Type B pancreatic cell (in vitro differentiated cells): ENCODE measurements at regions not wholly inside any gene's neighbourhood (a gene's known extent, or its start where the extent isn't known, plus 50 kb on each side); places are given as distances from the start of the nearest gene placed in this dataset.

ENCODE experiments used
- DNase-seq: peaks from one replicate; pipeline ENCODE4 v3.0.0; 2021; ENCODE audit warnings: mixed read lengths; ENCODE audit not compliant: unreplicated experiment; ENCODE audit errors: extremely low spot score
- H3K27ac Mint-ChIP-seq: 2 replicates; pipeline ENCODE4 v1.8.0; 2021; ENCODE audit warnings: mild to moderate bottlenecking, mixed read lengths
- H3K27me3 Mint-ChIP-seq: 2 replicates; pipeline ENCODE4 v1.8.0; 2021; ENCODE audit warnings: mixed read lengths
- H3K36me3 Mint-ChIP-seq: 2 replicates; pipeline ENCODE4 v1.8.0; 2021; ENCODE audit warnings: mixed read lengths
- H3K4me1 Mint-ChIP-seq: one replicate; pipeline ENCODE4 v1.8.0; 2021; ENCODE audit warnings: mixed read lengths; ENCODE audit not compliant: unreplicated experiment
- H3K4me3 Mint-ChIP-seq: 2 replicates; pipeline ENCODE4 v1.8.0; 2021; ENCODE audit warnings: mild to moderate bottlenecking, mixed read lengths
- H3K9me3 Mint-ChIP-seq: 2 replicates; pipeline ENCODE4 v1.8.0; 2021; ENCODE audit warnings: mixed read lengths
- TF ChIP-seq, protein P1 (sequence below): fragments of 200-600 bp; sonication (generic); conservative IDR thresholded peaks from 2 replicates; pipeline ENCODE4 v1.5.0; 2021; ENCODE audit warnings: antibody characterized with exemption, mild to moderate bottlenecking

DNA sequence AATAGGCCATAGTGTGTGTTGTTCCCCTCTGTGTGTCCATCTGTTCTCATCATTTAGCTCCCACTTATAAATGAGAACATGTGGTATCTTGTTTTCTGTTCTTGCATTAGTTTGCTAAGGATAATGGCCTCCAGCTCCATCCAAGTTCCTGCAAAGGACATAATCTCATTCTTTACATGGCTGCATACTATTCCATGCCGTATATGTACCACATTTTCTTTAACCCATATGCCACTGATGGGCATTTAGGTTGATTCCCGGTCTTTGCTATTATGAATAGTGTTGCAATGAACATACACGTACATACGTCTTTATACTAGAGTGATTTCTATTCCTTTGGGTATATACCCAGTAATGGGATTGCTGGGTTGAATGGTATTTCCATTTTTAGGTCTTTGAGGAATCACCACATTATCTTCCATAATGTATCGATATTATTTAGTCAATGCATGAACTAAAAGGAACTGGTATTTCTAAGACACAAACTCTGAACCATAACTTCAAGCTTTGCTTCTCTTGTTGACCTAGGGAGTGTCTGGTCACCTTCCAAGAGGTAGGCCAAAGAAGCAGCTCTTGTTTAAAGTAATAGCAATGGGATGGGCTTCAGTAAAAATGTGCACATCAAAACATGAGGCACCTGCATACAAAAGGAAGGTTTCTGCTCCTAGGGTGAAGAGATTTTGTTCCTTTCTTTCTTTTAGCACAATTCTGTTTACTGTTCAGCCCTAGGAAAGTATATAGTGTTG lies 343.0 kb upstream of the ARID1B start:
- no peaks in the 10 kb centered on the region for H3K27me3 Mint-ChIP-seq
- no peak overlapping the region for H3K4me3 Mint-ChIP-seq
- no peak for DNase-seq
- H3K4me1 Mint-ChIP-seq: no peaks in the 10 kb centered on the region
- H3K36me3 Mint-ChIP-seq: no peaks in the 10 kb centered on the region
- no peaks in the 10 kb centered on the region for H3K9me3 Mint-ChIP-seq
- TF ChIP-seq, protein P1, sequence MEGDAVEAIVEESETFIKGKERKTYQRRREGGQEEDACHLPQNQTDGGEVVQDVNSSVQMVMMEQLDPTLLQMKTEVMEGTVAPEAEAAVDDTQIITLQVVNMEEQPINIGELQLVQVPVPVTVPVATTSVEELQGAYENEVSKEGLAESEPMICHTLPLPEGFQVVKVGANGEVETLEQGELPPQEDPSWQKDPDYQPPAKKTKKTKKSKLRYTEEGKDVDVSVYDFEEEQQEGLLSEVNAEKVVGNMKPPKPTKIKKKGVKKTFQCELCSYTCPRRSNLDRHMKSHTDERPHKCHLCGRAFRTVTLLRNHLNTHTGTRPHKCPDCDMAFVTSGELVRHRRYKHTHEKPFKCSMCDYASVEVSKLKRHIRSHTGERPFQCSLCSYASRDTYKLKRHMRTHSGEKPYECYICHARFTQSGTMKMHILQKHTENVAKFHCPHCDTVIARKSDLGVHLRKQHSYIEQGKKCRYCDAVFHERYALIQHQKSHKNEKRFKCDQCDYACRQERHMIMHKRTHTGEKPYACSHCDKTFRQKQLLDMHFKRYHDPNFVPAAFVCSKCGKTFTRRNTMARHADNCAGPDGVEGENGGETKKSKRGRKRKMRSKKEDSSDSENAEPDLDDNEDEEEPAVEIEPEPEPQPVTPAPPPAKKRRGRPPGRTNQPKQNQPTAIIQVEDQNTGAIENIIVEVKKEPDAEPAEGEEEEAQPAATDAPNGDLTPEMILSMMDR: no peak
- H3K27ac Mint-ChIP-seq: no peak overlapping the region

DNA sequence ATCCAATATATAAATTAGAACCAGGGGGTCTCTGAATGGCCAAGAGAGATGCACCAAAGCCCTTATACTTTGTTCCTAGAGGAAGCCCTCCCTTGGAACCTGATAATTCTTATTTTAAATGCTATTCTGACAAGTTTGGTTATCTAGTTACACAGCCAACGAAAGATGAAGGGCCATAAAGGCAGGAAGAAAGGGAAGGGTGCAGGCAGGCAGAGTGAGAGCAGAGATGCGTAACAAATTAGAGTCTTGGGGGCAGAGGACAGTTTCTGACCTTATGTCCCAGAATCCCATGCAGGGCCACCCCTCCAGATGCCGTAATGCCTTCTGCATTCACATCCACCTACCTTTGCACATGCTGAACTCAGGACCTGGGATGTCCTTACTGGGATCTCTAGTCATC lies 344.6 kb upstream of the ARID1B start:
- H3K4me3 Mint-ChIP-seq: no peak overlapping the region
- TF ChIP-seq, protein P1: no peak
- no peaks in the 10 kb centered on the region for H3K36me3 Mint-ChIP-seq
- H3K27ac Mint-ChIP-seq: no peak overlapping the region
- no peaks in the 10 kb centered on the region for H3K4me1 Mint-ChIP-seq
- H3K9me3 Mint-ChIP-seq: no peaks in the 10 kb centered on the region
- no peak for DNase-seq
- no peaks in the 10 kb centered on the region for H3K27me3 Mint-ChIP-seq

DNA sequence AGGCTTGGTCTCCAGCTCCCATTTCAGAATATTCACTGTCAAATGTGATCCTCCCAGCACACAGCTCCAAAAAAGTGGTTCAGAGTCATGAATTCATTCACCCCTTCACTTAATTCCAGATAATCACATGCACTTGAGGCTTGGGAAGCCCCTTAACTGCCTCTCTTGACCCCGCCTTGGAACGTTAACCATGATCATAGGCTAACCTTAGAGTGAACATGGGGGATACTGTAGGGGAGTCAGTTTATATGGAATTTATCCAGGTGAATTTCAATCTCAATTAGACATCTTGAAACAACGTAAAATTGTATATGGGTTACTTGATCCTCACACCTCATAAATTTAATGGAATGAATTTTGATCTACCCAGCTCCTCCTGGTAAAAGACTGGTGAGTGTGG lies 346.8 kb upstream of the ARID1B start:
- TF ChIP-seq, protein P1: no peak
- Mint-ChIP-seq H3K27ac (no peak overlapping the region), H3K4me1 (no peaks in the 10 kb centered on the region), H3K27me3 (no peaks in the 10 kb centered on the region), H3K36me3 (no peaks in the 10 kb centered on the region), H3K9me3 (no peaks in the 10 kb centered on the region), H3K4me3 (no peak overlapping the region)
- no peak for DNase-seq

DNA sequence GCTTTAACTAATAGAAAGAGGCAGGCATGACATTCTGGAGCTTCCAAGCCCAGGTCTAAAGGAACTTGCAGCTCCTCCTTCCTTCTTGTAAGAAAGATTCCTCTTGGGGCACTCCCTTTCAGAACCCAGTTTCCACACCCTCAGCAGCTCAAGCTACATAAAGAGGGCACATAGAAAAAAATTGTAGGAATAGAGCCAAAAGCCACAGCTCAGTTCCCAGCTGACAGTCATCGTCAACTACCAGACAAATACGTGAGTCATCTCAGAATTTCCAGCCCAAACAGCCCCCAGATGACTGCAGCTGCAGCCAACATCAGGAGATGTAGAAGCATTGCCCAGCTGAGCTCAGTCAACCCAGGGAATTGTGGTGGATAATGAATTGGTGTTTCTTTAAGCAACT lies 349.8 kb upstream of the ARID1B start:
- no peak overlapping the region for H3K4me3 Mint-ChIP-seq
- no peaks in the 10 kb centered on the region for H3K4me1 Mint-ChIP-seq
- peaks cover 5% of the 10 kb centered on the region for H3K9me3 Mint-ChIP-seq
- TF ChIP-seq, protein P1: no peak
- no peaks in the 10 kb centered on the region for H3K27me3 Mint-ChIP-seq
- peaks cover 3% of the 10 kb centered on the region for H3K36me3 Mint-ChIP-seq
- DNase-seq: no peak
- H3K27ac Mint-ChIP-seq: no peak overlapping the region

DNA sequence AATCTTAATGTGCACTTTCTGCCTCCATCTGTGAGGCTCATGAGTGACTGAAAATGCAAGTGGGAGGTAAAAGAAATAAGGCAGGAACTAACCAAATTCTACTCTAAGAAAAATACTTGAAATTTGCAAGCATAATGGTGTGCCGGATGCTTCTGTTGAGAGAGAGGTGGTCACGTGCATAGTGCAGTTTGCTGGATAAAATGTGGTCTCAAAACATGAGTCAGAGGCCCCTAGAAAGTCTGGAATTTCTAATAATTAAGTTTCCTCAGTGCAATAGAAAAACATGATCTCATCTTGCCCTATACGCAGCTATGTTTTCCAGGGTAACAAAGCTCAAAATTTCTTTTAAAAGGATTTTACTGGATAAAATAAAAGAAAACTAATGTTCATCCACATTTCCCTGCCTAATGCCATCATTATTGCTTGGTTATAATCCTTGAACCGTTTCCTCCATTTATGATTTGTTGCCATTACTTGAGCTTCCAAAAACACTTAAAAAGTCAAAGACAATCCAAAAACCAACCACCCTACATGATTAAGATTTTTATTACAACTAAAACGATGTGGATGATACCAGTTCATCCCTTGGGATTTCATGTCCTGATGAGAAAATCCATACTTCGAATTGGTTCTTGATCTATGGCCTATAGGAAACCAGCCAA lies 351.7 kb upstream of the ARID1B start:
- Mint-ChIP-seq H3K4me1 (no peaks in the 10 kb centered on the region), H3K27ac (no peak overlapping the region), H3K27me3 (no peaks in the 10 kb centered on the region), H3K36me3 (peaks cover 8% of the 10 kb centered on the region), H3K4me3 (no peak overlapping the region), H3K9me3 (peaks cover 15% of the 10 kb centered on the region)
- no peak for DNase-seq
- TF ChIP-seq, protein P1: no peak
